Suppressor macrophage (primary cell): ENCODE measurements at regions not wholly inside any gene's neighbourhood (a gene's known extent, or its start where the extent isn't known, plus 50 kb on each side); places are given as distances from the start of the nearest gene placed in this dataset.

ENCODE experiments used
- DNase-seq, 4 experiments: peaks; one replicate each; pipeline ENCODE4 v3.0.0-alpha.2; 2020 to 2022

GRCh38 chr1:98813738-98814309 is 152.3 kb downstream of the SNX7 start:
- no peak for DNase-seq

- DNase-seq, result no peak
Measured at GRCh38 chr1:98817821-98818220, 156.3 kb downstream of the SNX7 start.

GRCh38 chr1:98821379-98821778 is 159.9 kb downstream of the SNX7 start:
- no peak for DNase-seq

GRCh38 chr1:98824736-98825135 is 163.2 kb downstream of the SNX7 start:
- peak in 2 of 4 experiments; percentile 3 to 9 for DNase-seq

GRCh38 chr1:98827041-98827440 is 165.5 kb downstream of the SNX7 start:
- no peak for DNase-seq

GRCh38 chr1:98839840-98840239 is 164.8 kb downstream of the PLPPR5 start:
- no peak for DNase-seq
